Subcutaneous abdominal adipose tissue (tissue), 5 donors: ENCODE measurements at regions not wholly inside any gene's neighbourhood (a gene's known extent, or its start where the extent isn't known, plus 50 kb on each side); places are given as distances from the start of the nearest gene placed in this dataset.

Experiments used
- H3K27ac ChIP-seq: one replicate; pipeline ENCODE4 v1.7.0; 2013; ENCODE audit warnings: low read depth, mild to moderate bottlenecking, inconsistent platforms, low read length, moderate library complexity
- H3K27me3 ChIP-seq, 5 donors: one replicate each; pipeline ENCODE4 v1.7.0; 2013; ENCODE audit warnings: low read length in 5 of 5, inconsistent platforms in 1 of 5; ENCODE audit not compliant: control insufficient read depth in 5 of 5, insufficient read depth in 4 of 5
- H3K36me3 ChIP-seq, 5 donors: one replicate each; pipeline ENCODE4 v1.7.0; 2013; ENCODE audit warnings: low read length in 5 of 5; ENCODE audit not compliant: control insufficient read depth in 5 of 5, insufficient read depth in 5 of 5
- H3K4me1 ChIP-seq, 5 donors: one replicate each; pipeline ENCODE4 v1.7.0; 2013; ENCODE audit warnings: low read length in 5 of 5, mild to moderate bottlenecking in 3 of 5, moderate library complexity in 1 of 5; ENCODE audit not compliant: control insufficient read depth in 5 of 5, insufficient read depth in 5 of 5
- H3K4me3 ChIP-seq, 5 donors: one replicate each; pipeline ENCODE4 v1.7.0; 2013; ENCODE audit warnings: low read length in 5 of 5, low read depth in 1 of 5
- H3K9ac ChIP-seq, 5 donors: one replicate each; pipeline ENCODE4 v1.7.0; 2013; ENCODE audit warnings: low read length in 5 of 5, mild to moderate bottlenecking in 4 of 5, moderate library complexity in 3 of 5
- H3K9me3 ChIP-seq, 5 donors: one replicate each; pipeline ENCODE4 v1.7.0; 2013; ENCODE audit warnings: low read length in 5 of 5; ENCODE audit not compliant: control insufficient read depth in 5 of 5
- donor health status: healthy.
- donor health status: healthy.
- donor health status: healthy.
- donor health status: healthy.
- donor health status: healthy.

GRCh38 chr1:29466258-29466657, 229.9 kb downstream of the PTPRU start:
- H3K4me1 ChIP-seq: peaks cover 0 to 7% (median 0%) of the 10 kb centered on the region in 5 donors
- H3K36me3 ChIP-seq: no peaks in the 10 kb centered on the region
- no peak overlapping the region for H3K9ac ChIP-seq
- H3K27ac ChIP-seq: no peak overlapping the region
- H3K27me3 ChIP-seq: peaks cover 0 to 13% (median 3%) of the 10 kb centered on the region in 5 donors
- H3K9me3 ChIP-seq: peaks cover 0 to 22% (median 15%) of the 10 kb centered on the region in 5 donors
- H3K4me3 ChIP-seq: no peak overlapping the region

- Histone ChIP-seq H3K4me3 (no peak overlapping the region), H3K27ac (no peak overlapping the region), H3K27me3 (peaks cover 0 to 13% (median 0%) of the 10 kb centered on the region in 5 donors), H3K4me1 (peaks cover 0 to 7% (median 0%) of the 10 kb centered on the region in 5 donors), H3K36me3 (no peaks in the 10 kb centered on the region), H3K9ac (no peak overlapping the region), H3K9me3 (peaks cover 0 to 22% (median 15%) of the 10 kb centered on the region in 5 donors)
Observed at GRCh38 chr1:29465755-29466154, 229.4 kb downstream of the PTPRU start.

- H3K9ac ChIP-seq: no peak overlapping the region
- peaks cover 0 to 12% (median 10%) of the 10 kb centered on the region in 5 donors for H3K27me3 ChIP-seq
- H3K36me3 ChIP-seq: no peaks in the 10 kb centered on the region
- H3K4me3 ChIP-seq: no peak overlapping the region
- peaks cover 0 to 22% (median 15%) of the 10 kb centered on the region in 5 donors for H3K9me3 ChIP-seq
- no peaks in the 10 kb centered on the region for H3K4me1 ChIP-seq
- H3K27ac ChIP-seq: no peak overlapping the region
Observed at GRCh38 chr1:29462096-29462495, 225.8 kb downstream of the PTPRU start.

- H3K36me3 ChIP-seq: no peaks in the 10 kb centered on the region
- H3K4me1 ChIP-seq: no peaks in the 10 kb centered on the region
- H3K27me3 ChIP-seq: peaks cover 0 to 13% (median 10%) of the 10 kb centered on the region in 5 donors
- H3K27ac ChIP-seq: no peak overlapping the region
- H3K4me3 ChIP-seq: no peak overlapping the region
- H3K9ac ChIP-seq: no peak overlapping the region
- H3K9me3 ChIP-seq: peaks cover 0 to 21% (median 19%) of the 10 kb centered on the region in 5 donors
Observed at GRCh38 chr1:29461115-29461739, 224.9 kb downstream of the PTPRU start.

GRCh38 chr1:29460694-29461093, 224.4 kb downstream of the PTPRU start:
- Histone ChIP-seq H3K36me3 (no peaks in the 10 kb centered on the region), H3K27me3 (peaks cover 0 to 13% (median 12%) of the 10 kb centered on the region in 5 donors), H3K4me3 (no peak overlapping the region), H3K4me1 (no peaks in the 10 kb centered on the region), H3K9me3 (peaks cover 0 to 20% (median 17%) of the 10 kb centered on the region in 5 donors), H3K27ac (no peak overlapping the region), H3K9ac (no peak overlapping the region)

GRCh38 chr1:29460041-29460610, 223.8 kb downstream of the PTPRU start:
- Histone ChIP-seq H3K27me3 (peaks cover 0 to 14% (median 12%) of the 10 kb centered on the region in 5 donors), H3K9me3 (peaks cover 0 to 14% (median 11%) of the 10 kb centered on the region in 5 donors), H3K9ac (no peak overlapping the region), H3K36me3 (no peaks in the 10 kb centered on the region), H3K27ac (no peak overlapping the region), H3K4me3 (no peak overlapping the region), H3K4me1 (no peaks in the 10 kb centered on the region)

- H3K36me3 ChIP-seq: no peaks in the 10 kb centered on the region
- no peak overlapping the region for H3K9ac ChIP-seq
- peaks cover 0 to 14% (median 12%) of the 10 kb centered on the region in 5 donors for H3K27me3 ChIP-seq
- H3K4me3 ChIP-seq: no peak overlapping the region
- H3K27ac ChIP-seq: no peak overlapping the region
- no peaks in the 10 kb centered on the region for H3K4me1 ChIP-seq
- peaks cover 0 to 9% (median 6%) of the 10 kb centered on the region in 5 donors for H3K9me3 ChIP-seq
Observed at GRCh38 chr1:29459620-29459945, 223.3 kb downstream of the PTPRU start.

GRCh38 chr1:29458737-29459619, 222.7 kb downstream of the PTPRU start:
- peaks cover 0 to 14% (median 12%) of the 10 kb centered on the region in 5 donors for H3K27me3 ChIP-seq

GRCh38 chr1:29457496-29458368, 221.4 kb downstream of the PTPRU start:
- Histone ChIP-seq H3K4me3 (no peak overlapping the region), H3K27ac (no peak overlapping the region), H3K27me3 (peaks cover 0 to 14% (median 12%) of the 10 kb centered on the region in 5 donors)

More at GRCh38 chr1:29458737-29459619, 222.7 kb downstream of the PTPRU start:
- H3K9me3 ChIP-seq: peaks cover 0 to 7% (median 4%) of the 10 kb centered on the region in 5 donors
- H3K27ac ChIP-seq: no peak overlapping the region
- no peak overlapping the region for H3K9ac ChIP-seq
- H3K4me1 ChIP-seq: no peaks in the 10 kb centered on the region
- no peaks in the 10 kb centered on the region for H3K36me3 ChIP-seq
- H3K4me3 ChIP-seq: no peak overlapping the region

More at GRCh38 chr1:29457496-29458368, 221.4 kb downstream of the PTPRU start:
- Histone ChIP-seq H3K9me3 (peaks cover 0 to 7% (median under 1%) of the 10 kb centered on the region in 5 donors), H3K4me1 (peaks cover 0 to 8% (median 3%) of the 10 kb centered on the region in 5 donors), H3K9ac (no peak overlapping the region), H3K36me3 (no peaks in the 10 kb centered on the region)
